ENCODE measurements at regions not wholly inside any gene's neighbourhood (a gene's known extent, or its start where the extent isn't known, plus 50 kb on each side); places are given as distances from the start of the nearest gene placed in this dataset.

DNA sequence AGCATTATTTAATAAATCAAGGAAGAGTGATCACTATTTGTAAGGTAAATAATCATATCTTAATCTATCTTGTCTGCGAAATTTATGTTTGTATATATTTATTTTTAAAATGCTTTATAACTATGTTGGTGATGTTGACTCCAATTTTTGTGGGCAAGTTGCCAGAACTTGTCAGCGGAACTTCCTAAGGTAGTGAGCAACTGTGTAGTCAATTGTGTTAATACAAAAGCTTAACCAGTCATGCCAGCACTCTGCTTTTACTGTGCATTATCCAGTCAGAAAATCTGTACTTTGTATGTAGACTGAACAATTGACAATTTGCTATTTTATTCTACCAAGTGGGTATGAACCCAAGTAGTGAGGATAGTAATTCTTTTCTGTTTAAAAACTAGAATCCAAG, 61.9 kb upstream of the RND3 start:
- DNase-seq (ENCODE audit: low read depth in 2 of 2) = peak in 1 of 2 donors; percentile 73

DNA sequence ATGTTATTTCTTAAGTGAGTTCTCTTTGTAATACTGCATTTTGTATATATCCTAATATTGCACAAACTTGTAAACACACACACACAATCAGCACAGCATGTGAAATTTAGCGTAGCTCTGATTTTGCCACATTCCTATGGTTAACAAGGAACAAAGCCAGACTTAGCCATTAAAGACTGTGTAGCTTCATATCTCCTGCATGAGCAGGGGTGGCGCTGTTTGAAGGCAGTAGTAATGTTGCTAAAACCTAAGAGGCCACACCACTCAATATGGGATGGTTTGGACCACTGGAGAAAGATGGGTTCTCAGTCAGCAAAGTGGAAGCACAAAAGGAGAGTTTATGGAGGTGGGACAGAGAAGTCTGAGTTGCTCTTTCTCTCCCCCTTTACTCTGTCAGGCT, 61.1 kb upstream of the RND3 start:
- peak in 1 of 2 donors; percentile 19 for DNase-seq (ENCODE audit: low read depth in 2 of 2)

DNA sequence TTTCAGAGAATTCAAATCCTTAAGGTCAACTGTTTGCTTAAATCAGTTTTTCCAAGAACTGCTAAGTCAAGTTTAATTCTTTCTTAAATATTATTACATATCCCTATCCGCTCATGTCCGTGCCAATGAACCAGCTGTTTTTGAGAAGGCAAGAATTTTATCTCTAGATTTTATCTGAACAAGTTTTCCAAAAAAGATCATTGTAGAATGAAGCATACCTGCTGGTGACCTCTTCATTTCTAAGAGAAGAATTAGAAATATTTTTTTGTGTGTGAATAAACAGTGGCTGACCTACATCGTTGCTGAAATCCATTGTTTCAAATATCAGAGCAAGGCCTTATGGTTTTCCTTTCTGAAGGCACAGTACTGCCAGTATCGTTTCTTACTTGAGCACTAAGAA, 58.4 kb upstream of the RND3 start:
- DNase-seq (ENCODE audit: low read depth in 2 of 2) = no peak

DNA sequence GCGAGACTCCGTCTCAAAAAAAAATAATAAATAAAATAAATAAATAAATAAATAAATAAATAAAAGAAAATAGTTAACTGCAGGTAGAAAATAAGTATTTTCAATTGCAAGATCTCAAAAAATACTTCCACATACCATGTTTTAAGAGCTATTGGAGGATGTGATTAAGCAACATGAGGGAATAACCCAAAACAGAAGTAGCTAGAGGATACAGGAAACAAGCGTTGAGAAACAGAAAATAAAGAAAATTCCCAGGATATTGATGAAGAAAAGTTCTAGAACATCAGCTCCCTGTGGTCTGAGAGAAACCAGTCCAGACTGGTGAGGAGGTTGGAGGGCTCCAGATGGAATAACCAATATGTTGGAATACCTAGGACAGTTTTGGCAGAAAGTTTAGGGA, 57.3 kb upstream of the RND3 start:
- no peak for DNase-seq (ENCODE audit: low read depth in 2 of 2)

DNA sequence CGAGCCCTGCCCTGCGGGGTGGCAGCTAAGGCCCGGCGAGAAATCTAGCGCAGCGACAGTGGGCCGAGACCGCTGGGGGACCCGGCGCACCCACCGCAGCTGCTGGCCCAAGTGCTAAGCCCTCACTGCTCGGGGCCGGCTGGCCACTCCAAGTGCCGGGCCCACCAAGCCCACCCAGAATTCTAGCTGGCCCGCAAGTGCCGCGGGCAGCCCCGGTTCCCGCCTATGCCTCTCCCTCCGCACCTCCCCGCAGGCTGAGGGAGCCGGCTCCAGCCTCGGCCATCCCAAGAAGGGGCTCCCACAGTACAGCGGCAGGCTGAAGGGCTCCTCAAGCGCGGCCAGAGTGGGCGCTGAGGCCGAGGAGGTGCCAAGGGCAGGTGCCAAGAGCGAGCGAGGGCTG, 55.2 kb upstream of the RND3 start:
- no peak for DNase-seq (ENCODE audit: low read depth in 2 of 2)

DNA sequence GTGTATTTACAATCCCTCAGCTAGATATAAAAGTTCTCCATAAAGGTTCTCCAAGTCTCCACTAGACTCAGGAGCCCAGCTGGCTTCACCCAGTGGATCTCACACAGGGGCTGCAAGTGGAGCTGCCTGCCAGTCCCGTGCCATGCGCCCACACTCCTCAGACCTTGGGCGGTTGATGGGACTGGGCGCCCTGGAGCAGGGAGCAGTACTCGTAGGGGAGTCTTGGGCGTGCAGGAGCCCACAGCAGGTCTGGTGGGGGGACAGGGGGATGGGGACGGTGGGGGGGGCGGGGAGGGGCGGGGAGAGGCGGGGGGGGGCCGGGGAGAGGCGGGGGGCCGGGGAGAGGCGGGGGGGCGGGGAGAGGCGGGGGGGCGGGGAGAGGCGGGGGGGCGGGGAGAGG, 54.7 kb upstream of the RND3 start:
- no peak for DNase-seq (ENCODE audit: low read depth in 2 of 2)

DNA sequence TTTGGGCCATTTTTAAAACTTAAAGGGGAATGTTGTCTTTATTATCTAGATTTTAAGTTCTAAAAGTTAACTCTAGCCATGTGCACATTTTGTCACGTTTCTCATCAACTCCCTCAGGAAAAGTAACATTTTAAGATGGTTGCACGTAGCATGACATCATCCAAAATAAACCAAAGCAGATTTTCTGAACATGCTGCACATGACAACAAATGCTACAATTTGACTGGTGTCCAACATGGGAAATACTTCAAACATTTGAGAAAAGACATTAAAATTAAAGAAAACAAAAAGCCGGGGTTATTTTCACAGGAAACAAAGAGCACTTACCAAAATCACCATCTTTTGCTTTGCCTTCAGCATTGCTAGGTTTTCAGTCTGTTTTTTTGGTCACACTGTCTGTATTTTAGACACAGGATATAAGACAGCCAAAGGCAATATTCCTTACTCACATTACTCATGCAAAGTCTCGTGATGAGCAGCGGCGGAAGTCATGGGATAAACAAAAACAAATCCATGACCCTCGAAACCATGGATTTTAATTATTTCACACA, 51.3 kb upstream of the RND3 start:
- DNase-seq (ENCODE audit: low read depth in 2 of 2) = peak in 1 of 2 donors; percentile 53

Data from dermis microvascular lymphatic vessel endothelial cell (primary cell).